ENCODE measurements at regions not wholly inside any gene's neighbourhood (a gene's known extent, or its start where the extent isn't known, plus 50 kb on each side); places are given as distances from the start of the nearest gene placed in this dataset.

DNA sequence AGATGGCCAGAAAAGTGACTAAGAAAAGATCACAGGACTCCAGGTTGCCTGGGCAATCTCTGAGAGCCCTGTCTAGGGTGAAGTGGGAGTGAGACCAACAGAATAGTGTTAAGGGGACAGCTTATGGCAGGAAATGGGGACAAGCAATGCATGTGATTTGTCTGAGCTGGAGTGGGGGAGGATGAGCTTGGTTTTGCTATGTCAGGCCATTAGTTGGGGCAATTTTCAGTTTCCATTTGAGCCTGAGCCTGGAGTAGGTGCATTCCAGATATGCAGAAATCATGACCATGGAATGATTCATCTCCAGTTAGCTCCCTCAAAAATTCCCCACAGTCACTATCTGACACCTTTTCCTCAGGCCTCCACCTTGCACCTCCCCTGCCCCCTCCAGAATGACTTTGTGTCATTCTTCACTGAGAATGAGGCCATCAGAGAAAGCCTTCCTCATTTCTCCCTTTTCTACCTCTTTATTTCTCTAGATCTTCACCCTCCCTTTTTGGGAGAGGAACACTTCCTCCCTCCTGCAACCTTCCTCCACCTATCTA is 150.9 kb upstream of the PLEKHG7 start (continued):
- TF ChIP-seq, protein P1, sequence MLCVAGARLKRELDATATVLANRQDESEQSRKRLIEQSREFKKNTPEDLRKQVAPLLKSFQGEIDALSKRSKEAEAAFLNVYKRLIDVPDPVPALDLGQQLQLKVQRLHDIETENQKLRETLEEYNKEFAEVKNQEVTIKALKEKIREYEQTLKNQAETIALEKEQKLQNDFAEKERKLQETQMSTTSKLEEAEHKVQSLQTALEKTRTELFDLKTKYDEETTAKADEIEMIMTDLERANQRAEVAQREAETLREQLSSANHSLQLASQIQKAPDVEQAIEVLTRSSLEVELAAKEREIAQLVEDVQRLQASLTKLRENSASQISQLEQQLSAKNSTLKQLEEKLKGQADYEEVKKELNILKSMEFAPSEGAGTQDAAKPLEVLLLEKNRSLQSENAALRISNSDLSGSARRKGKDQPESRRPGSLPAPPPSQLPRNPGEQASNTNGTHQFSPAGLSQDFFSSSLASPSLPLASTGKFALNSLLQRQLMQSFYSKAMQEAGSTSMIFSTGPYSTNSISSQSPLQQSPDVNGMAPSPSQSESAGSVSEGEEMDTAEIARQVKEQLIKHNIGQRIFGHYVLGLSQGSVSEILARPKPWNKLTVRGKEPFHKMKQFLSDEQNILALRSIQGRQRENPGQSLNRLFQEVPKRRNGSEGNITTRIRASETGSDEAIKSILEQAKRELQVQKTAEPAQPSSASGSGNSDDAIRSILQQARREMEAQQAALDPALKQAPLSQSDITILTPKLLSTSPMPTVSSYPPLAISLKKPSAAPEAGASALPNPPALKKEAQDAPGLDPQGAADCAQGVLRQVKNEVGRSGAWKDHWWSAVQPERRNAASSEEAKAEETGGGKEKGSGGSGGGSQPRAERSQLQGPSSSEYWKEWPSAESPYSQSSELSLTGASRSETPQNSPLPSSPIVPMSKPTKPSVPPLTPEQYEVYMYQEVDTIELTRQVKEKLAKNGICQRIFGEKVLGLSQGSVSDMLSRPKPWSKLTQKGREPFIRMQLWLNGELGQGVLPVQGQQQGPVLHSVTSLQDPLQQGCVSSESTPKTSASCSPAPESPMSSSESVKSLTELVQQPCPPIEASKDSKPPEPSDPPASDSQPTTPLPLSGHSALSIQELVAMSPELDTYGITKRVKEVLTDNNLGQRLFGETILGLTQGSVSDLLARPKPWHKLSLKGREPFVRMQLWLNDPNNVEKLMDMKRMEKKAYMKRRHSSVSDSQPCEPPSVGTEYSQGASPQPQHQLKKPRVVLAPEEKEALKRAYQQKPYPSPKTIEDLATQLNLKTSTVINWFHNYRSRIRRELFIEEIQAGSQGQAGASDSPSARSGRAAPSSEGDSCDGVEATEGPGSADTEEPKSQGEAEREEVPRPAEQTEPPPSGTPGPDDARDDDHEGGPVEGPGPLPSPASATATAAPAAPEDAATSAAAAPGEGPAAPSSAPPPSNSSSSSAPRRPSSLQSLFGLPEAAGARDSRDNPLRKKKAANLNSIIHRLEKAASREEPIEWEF (IDR thresholded peaks at IDR 0.05; ENCODE audit: insufficient replicate concordance, low read depth, low read length) = no peak
- TF ChIP-seq, protein P2, sequence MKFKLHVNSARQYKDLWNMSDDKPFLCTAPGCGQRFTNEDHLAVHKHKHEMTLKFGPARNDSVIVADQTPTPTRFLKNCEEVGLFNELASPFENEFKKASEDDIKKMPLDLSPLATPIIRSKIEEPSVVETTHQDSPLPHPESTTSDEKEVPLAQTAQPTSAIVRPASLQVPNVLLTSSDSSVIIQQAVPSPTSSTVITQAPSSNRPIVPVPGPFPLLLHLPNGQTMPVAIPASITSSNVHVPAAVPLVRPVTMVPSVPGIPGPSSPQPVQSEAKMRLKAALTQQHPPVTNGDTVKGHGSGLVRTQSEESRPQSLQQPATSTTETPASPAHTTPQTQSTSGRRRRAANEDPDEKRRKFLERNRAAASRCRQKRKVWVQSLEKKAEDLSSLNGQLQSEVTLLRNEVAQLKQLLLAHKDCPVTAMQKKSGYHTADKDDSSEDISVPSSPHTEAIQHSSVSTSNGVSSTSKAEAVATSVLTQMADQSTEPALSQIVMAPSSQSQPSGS (IDR thresholded peaks at IDR 0.05; ENCODE audit: low read length) = no peak
- TF ChIP-seq SREBF2 (IDR thresholded peaks at IDR 0.05; ENCODE audit: low read length) (no peak), IKZF1 (conservative IDR thresholded peaks at IDR 0.05) (peak; percentile 100), EGR1 (IDR thresholded peaks at IDR 0.05; ENCODE audit: borderline replicate concordance in 1 of 2, low read depth in 2 of 2, low read length in 2 of 2) (peak in 1 of 2 experiments; percentile 21; a peak in 1 of 3 replicates), CEBPB (IDR thresholded peaks at IDR 0.05; ENCODE audit: borderline replicate concordance in 1 of 2, low read depth in 2 of 2, low read length in 2 of 2) (no peak), JUNB (IDR thresholded peaks at IDR 0.05) (peak; percentile 95), ZNF384 (IDR thresholded peaks at IDR 0.05; ENCODE audit: borderline replicate concordance, low read depth, low read length) (no peak), KAT2A (conservative IDR thresholded peaks at IDR 0.05; ENCODE audit: control insufficient read depth, low read depth, low read length) (no peak), SKIL (IDR thresholded peaks at IDR 0.05; ENCODE audit: low read depth, poor library complexity, severe bottlenecking) (peak; percentile 92), NR2C2 (IDR thresholded peaks at IDR 0.05; ENCODE audit: borderline replicate concordance, control insufficient read depth, insufficient read length, low read depth) (no peak), JUND (IDR thresholded peaks at IDR 0.05; ENCODE audit: low read depth, low read length) (peak; percentile 45; the same call in 1 of the 2 replicates), POLR2AphosphoS2 (IDR thresholded peaks at IDR 0.05; ENCODE audit: low read depth, low read length) (no peak), FOS (IDR thresholded peaks at IDR 0.05; ENCODE audit: borderline replicate concordance, extremely low read depth, insufficient read length) (no peak)
- TF ChIP-seq, protein P3, sequence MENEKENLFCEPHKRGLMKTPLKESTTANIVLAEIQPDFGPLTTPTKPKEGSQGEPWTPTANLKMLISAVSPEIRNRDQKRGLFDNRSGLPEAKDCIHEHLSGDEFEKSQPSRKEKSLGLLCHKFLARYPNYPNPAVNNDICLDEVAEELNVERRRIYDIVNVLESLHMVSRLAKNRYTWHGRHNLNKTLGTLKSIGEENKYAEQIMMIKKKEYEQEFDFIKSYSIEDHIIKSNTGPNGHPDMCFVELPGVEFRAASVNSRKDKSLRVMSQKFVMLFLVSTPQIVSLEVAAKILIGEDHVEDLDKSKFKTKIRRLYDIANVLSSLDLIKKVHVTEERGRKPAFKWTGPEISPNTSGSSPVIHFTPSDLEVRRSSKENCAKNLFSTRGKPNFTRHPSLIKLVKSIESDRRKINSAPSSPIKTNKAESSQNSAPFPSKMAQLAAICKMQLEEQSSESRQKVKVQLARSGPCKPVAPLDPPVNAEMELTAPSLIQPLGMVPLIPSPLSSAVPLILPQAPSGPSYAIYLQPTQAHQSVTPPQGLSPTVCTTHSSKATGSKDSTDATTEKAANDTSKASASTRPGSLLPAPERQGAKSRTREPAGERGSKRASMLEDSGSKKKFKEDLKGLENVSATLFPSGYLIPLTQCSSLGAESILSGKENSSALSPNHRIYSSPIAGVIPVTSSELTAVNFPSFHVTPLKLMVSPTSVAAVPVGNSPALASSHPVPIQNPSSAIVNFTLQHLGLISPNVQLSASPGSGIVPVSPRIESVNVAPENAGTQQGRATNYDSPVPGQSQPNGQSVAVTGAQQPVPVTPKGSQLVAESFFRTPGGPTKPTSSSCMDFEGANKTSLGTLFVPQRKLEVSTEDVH (IDR thresholded peaks at IDR 0.05; ENCODE audit: low read depth, partially characterized antibody) = no peak
- TF ChIP-seq, protein P4, sequence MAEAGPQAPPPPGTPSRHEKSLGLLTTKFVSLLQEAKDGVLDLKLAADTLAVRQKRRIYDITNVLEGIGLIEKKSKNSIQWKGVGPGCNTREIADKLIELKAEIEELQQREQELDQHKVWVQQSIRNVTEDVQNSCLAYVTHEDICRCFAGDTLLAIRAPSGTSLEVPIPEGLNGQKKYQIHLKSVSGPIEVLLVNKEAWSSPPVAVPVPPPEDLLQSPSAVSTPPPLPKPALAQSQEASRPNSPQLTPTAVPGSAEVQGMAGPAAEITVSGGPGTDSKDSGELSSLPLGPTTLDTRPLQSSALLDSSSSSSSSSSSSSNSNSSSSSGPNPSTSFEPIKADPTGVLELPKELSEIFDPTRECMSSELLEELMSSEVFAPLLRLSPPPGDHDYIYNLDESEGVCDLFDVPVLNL (IDR thresholded peaks at IDR 0.05; ENCODE audit: low read depth, low read length) = no peak

All from GM12878 (cell line).